ENCODE measurements at regions not wholly inside any gene's neighbourhood (a gene's known extent, or its start where the extent isn't known, plus 50 kb on each side); places are given as distances from the start of the nearest gene placed in this dataset.

GRCh38 chr4:137688651-137689050 lies 156.4 kb upstream of the PCDH18 start:
- H3K4me3 ChIP-seq (ENCODE audit: low read depth, low read length) = no peak overlapping the region
- no peaks in the 10 kb centered on the region for H3K27me3 ChIP-seq (replicated peaks)
- no peak for DNase-seq
- in situ Hi-C loops (cut with HindIII; ENCODE audit: low pct_ligation_motif_present, low sequenced_read_pairs) = no loop called here
- no peak overlapping the region for H3K27ac ChIP-seq
- H3K36me3 ChIP-seq (replicated peaks) = no peaks in the 10 kb centered on the region
- no peak for TF ChIP-seq CTCF (IDR thresholded peaks at IDR 0.05; ENCODE audit: low read depth, low read length, missing control alignments)

DNA sequence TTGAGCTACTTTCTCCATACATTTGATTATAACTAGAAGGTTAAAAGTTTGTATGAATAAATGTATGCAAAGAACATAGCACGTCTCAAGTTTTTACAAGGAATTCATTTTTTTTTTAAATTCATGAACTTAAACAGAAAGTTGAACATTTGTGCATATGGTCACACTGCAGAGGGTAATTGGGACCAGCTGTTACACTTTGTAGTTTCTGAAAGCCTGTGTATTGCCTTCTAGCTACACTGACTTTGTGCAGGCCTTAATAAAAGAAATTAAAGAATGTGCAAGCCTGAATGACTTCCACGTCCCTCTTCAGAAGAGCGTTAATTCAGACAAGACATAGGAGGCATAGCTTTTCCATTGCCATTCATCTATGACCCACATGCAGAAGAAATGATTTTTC lies 153.1 kb upstream of the PCDH18 start:
- Histone ChIP-seq H3K27ac (no peak overlapping the region), H3K36me3 (replicated peaks) (no peaks in the 10 kb centered on the region), H3K27me3 (replicated peaks) (no peaks in the 10 kb centered on the region), H3K4me3 (ENCODE audit: low read depth, low read length) (no peak overlapping the region)
- in situ Hi-C loops (cut with HindIII; ENCODE audit: low pct_ligation_motif_present, low sequenced_read_pairs) = no loop called here
- TF ChIP-seq CTCF (IDR thresholded peaks at IDR 0.05; ENCODE audit: low read depth, low read length, missing control alignments) = no peak
- no peak for DNase-seq

- Histone ChIP-seq H3K27me3 (replicated peaks) (no peaks in the 10 kb centered on the region), H3K36me3 (replicated peaks) (no peaks in the 10 kb centered on the region), H3K4me3 (ENCODE audit: low read depth, low read length) (no peak overlapping the region), H3K27ac (no peak overlapping the region)
- in situ Hi-C loops (cut with HindIII; ENCODE audit: low pct_ligation_motif_present, low sequenced_read_pairs) = no loop called here
- TF ChIP-seq CTCF (IDR thresholded peaks at IDR 0.05; ENCODE audit: low read depth, low read length, missing control alignments) = no peak
- DNase-seq = no peak
These were observed 148.8 kb upstream of the PCDH18 start for GRCh38 chr4:137681081-137681480.

DNA sequence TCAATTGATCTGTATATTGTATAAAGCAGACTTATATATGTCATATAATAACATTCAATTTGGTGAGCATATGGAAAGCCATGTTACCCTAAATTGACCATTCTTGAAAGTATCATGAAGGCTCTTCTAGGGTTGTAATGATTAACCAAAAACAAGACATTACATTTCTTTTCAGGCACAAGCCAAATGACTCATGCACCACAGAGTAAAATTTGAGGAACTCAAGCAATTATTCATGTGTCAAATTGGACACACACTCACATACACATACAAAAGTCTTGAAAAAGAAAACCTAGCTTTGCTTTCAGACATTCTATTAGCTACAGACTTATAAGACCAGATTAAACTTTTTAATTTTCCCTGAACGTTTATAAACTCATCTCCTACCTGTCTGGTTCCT lies 146.5 kb upstream of the PCDH18 start:
- in situ Hi-C loops (cut with HindIII; ENCODE audit: low pct_ligation_motif_present, low sequenced_read_pairs) = no loop called here
- Histone ChIP-seq H3K27me3 (replicated peaks) (no peaks in the 10 kb centered on the region), H3K27ac (no peak overlapping the region), H3K36me3 (replicated peaks) (no peaks in the 10 kb centered on the region), H3K4me3 (ENCODE audit: low read depth, low read length) (no peak overlapping the region)
- DNase-seq = peak; percentile 15
- TF ChIP-seq CTCF (IDR thresholded peaks at IDR 0.05; ENCODE audit: low read depth, low read length, missing control alignments) = no peak

DNA sequence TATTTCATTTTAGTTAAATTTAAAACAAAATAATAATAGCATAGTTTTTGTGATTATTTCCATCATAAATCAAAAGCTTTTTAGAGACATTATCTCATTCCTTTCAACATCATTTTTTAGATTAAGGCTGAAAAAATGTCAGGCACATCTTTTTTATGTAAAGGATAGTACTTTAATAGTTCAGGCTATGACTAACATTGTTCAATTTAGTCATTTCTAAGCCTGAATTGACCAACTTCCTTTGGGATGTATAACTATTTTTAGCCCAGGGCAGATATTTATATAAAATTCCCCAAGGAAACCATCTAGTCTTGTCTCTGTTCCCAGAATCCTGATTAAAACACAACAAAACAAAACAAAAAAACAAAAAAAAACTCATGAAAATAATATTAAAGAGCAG lies 145.6 kb upstream of the PCDH18 start:
- in situ Hi-C loops (cut with HindIII; ENCODE audit: low pct_ligation_motif_present, low sequenced_read_pairs) = no loop called here
- no peaks in the 10 kb centered on the region for H3K27me3 ChIP-seq (replicated peaks)
- H3K27ac ChIP-seq = no peak overlapping the region
- no peak overlapping the region for H3K4me3 ChIP-seq (ENCODE audit: low read depth, low read length)
- no peak for DNase-seq
- H3K36me3 ChIP-seq (replicated peaks) = no peaks in the 10 kb centered on the region
- TF ChIP-seq CTCF (IDR thresholded peaks at IDR 0.05; ENCODE audit: low read depth, low read length, missing control alignments) = no peak

GRCh38 chr4:137676357-137676998 lies 144.2 kb upstream of the PCDH18 start:
- in situ Hi-C loops (cut with HindIII; ENCODE audit: low pct_ligation_motif_present, low sequenced_read_pairs) = no loop called here
- DNase-seq = no peak
- Histone ChIP-seq H3K4me3 (ENCODE audit: low read depth, low read length) (no peak overlapping the region), H3K36me3 (replicated peaks) (no peaks in the 10 kb centered on the region), H3K27ac (no peak overlapping the region), H3K27me3 (replicated peaks) (no peaks in the 10 kb centered on the region)
- no peak for TF ChIP-seq CTCF (IDR thresholded peaks at IDR 0.05; ENCODE audit: low read depth, low read length, missing control alignments)
